GM23338 (cell line): ENCODE measurements at regions not wholly inside any gene's neighbourhood (a gene's known extent, or its start where the extent isn't known, plus 50 kb on each side); places are given as distances from the start of the nearest gene placed in this dataset.

Experiments
- ATAC-seq: fragments of 200-7000 bp; cut with Tn5 transposase; 3 replicates; pipeline ENCODE4 v1.9.1; 2020
- DNase-seq: peaks from one replicate; pipeline ENCODE4 v3.0.0-alpha.2; 2015; ENCODE audit warnings: low spot score
- H2AFZ ChIP-seq: fragments of 200-600 bp; sonication (generic); 2 replicates; pipeline ENCODE4 v1.8.0; 2016; ENCODE audit warnings: antibody characterized with exemption, mild to moderate bottlenecking, moderate library complexity
- H3F3A ChIP-seq: fragments of 200-600 bp; sonication (generic); replicated peaks from 2 replicates; pipeline ENCODE4 v1.8.0; 2017; ENCODE audit warnings: antibody characterized with exemption, mixed run types, low read depth
- H3K27ac ChIP-seq: fragments of 200-600 bp; sonication (generic); 2 replicates; pipeline ENCODE4 v1.6.1; 2016; ENCODE audit warnings: low read depth
- H3K27me3 ChIP-seq: fragments of 200-600 bp; sonication (generic); 2 replicates; pipeline ENCODE4 v1.8.0; 2016; ENCODE audit warnings: mild to moderate bottlenecking, mixed run types, moderate library complexity; ENCODE audit not compliant: insufficient read depth
- H3K36me3 ChIP-seq: fragments of 200-600 bp; sonication (generic); 2 replicates; pipeline ENCODE4 v1.8.0; 2016; ENCODE audit warnings: mild to moderate bottlenecking; ENCODE audit not compliant: insufficient read depth
- H3K4me1 ChIP-seq: fragments of 200-600 bp; sonication (generic); 2 replicates; pipeline ENCODE4 v1.8.0; 2016; ENCODE audit warnings: mild to moderate bottlenecking, moderate library complexity; ENCODE audit not compliant: insufficient read depth
- H3K4me2 ChIP-seq: fragments of 200-600 bp; sonication (generic); 2 replicates; pipeline ENCODE4 v1.7.1; 2017; ENCODE audit warnings: mixed run types
- H3K4me3 ChIP-seq: fragments of 200-600 bp; sonication (generic); 2 replicates; pipeline ENCODE4 v1.6.1; 2016; ENCODE audit warnings: mixed run types
- H3K79me2 ChIP-seq: fragments of 200-600 bp; sonication (generic); replicated peaks from 2 replicates; pipeline ENCODE4 v1.8.0; 2017; ENCODE audit warnings: mild to moderate bottlenecking; ENCODE audit not compliant: insufficient read depth
- H3K9me2 ChIP-seq: fragments of 200-600 bp; sonication (generic); 2 replicates; pipeline ENCODE4 v1.8.0; 2017; ENCODE audit not compliant: insufficient read depth
- H4K20me1 ChIP-seq: fragments of 200-600 bp; sonication (generic); replicated peaks from 2 replicates; pipeline ENCODE4 v1.8.0; 2017; ENCODE audit warnings: mild to moderate bottlenecking; ENCODE audit not compliant: insufficient read depth
- H3K27ac Mint-ChIP-seq: 2 replicates; pipeline ENCODE4 v1.8.0; 2020; ENCODE audit warnings: inconsistent platforms, mild to moderate bottlenecking, moderate library complexity, mixed read lengths
- H3K27me3 Mint-ChIP-seq: 3 replicates; pipeline ENCODE4 v1.8.0; 2022; ENCODE audit warnings: low read depth, mild to moderate bottlenecking, moderate library complexity, mixed read lengths, inconsistent platforms; ENCODE audit not compliant: insufficient read depth, poor library complexity
- H3K36me3 Mint-ChIP-seq: 3 replicates; pipeline ENCODE4 v1.8.0; 2021; ENCODE audit warnings: low read depth, mild to moderate bottlenecking, inconsistent platforms, moderate library complexity, mixed read lengths
- H3K4me1 Mint-ChIP-seq: 3 replicates; pipeline ENCODE4 v1.8.0; 2020; ENCODE audit warnings: mild to moderate bottlenecking, inconsistent platforms, mixed read lengths
- H3K4me3 Mint-ChIP-seq: 3 replicates; pipeline ENCODE4 v1.8.0; 2021; ENCODE audit warnings: moderate library complexity, mild to moderate bottlenecking, inconsistent platforms, mixed read lengths
- H3K9me3 Mint-ChIP-seq: 3 replicates; pipeline ENCODE4 v1.8.0; 2020; ENCODE audit warnings: moderate library complexity, mild to moderate bottlenecking, inconsistent platforms, mixed read lengths
- EZH2 ChIP-seq: fragments of 200-600 bp; sonication (generic); IDR thresholded peaks from one replicate; pipeline ENCODE4 v1.8.0; 2017; ENCODE audit warnings: antibody characterized with exemption, mild to moderate bottlenecking, low read depth; ENCODE audit not compliant: unreplicated experiment
- EZH2phosphoT487 ChIP-seq: fragments of 200-600 bp; sonication (generic); IDR thresholded peaks from one replicate; pipeline ENCODE4 v1.8.1; 2018; ENCODE audit warnings: antibody characterized with exemption; ENCODE audit not compliant: unreplicated experiment
- JUNB ChIP-seq: IDR thresholded peaks from one replicate; pipeline ENCODE4 v1.6.1; 2016; ENCODE audit warnings: antibody characterized with exemption; ENCODE audit not compliant: unreplicated experiment
- POLR2AphosphoS5 ChIP-seq: IDR thresholded peaks from 2 replicates; pipeline ENCODE4 v1.6.1; 2016; ENCODE audit warnings: antibody characterized with exemption, low read depth
- STAT1 ChIP-seq: IDR thresholded peaks from one replicate; pipeline ENCODE4 v1.6.1; 2016; ENCODE audit warnings: antibody characterized with exemption; ENCODE audit not compliant: unreplicated experiment
- ZNF114 ChIP-seq: fragments of 250-450 bp; sonication (Bioruptor Pico); IDR thresholded peaks from 2 replicates; pipeline ENCODE4 v1.5.0; 2020; ENCODE audit warnings: mild to moderate bottlenecking, moderate library complexity
- TF ChIP-seq, protein P1 (sequence below): fragments of 250-450 bp; sonication (Bioruptor Pico); IDR thresholded peaks from 2 replicates; pipeline ENCODE4 v1.5.0; 2020; ENCODE audit warnings: mild to moderate bottlenecking, moderate library complexity
- TF ChIP-seq, protein P2 (sequence below), 2 experiments: fragments of 200-600 bp in 1 of 2; sonication (generic) in 1 of 2; conservative IDR thresholded peaks; 2 replicates each; pipeline versions ENCODE4 v1.5.1 to v1.6.1; 2016 to 2017; ENCODE audit warnings: antibody characterized with exemption in 2 of 2, low read depth in 2 of 2, mild to moderate bottlenecking in 2 of 2, moderate library complexity in 1 of 2

DNA sequence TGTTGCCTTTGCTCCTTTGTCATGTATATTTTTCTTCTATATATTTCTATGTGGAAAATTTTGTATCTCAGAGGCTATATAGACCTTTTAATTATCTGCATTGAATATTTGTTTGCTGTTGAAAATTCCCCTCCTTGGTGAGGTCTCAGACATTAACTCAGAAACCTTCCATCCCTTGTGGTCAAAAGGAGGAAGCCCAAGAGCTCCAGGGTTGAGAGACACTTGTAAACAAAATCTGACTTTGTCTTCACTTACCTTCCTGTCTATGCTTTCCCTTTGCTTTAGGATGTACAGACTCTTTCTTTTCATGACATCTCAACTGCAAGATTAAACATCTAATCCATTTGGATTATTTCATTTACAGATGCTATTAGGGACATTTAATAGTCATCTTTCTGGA, 157.5 kb downstream of the PCDH20 start (continued):
- TF ChIP-seq EZH2phosphoT487 (no peak), EZH2 (no peak), ZNF114 (CRISPR knock-in tag) (no peak), JUNB (no peak)
- TF ChIP-seq, protein P1, sequence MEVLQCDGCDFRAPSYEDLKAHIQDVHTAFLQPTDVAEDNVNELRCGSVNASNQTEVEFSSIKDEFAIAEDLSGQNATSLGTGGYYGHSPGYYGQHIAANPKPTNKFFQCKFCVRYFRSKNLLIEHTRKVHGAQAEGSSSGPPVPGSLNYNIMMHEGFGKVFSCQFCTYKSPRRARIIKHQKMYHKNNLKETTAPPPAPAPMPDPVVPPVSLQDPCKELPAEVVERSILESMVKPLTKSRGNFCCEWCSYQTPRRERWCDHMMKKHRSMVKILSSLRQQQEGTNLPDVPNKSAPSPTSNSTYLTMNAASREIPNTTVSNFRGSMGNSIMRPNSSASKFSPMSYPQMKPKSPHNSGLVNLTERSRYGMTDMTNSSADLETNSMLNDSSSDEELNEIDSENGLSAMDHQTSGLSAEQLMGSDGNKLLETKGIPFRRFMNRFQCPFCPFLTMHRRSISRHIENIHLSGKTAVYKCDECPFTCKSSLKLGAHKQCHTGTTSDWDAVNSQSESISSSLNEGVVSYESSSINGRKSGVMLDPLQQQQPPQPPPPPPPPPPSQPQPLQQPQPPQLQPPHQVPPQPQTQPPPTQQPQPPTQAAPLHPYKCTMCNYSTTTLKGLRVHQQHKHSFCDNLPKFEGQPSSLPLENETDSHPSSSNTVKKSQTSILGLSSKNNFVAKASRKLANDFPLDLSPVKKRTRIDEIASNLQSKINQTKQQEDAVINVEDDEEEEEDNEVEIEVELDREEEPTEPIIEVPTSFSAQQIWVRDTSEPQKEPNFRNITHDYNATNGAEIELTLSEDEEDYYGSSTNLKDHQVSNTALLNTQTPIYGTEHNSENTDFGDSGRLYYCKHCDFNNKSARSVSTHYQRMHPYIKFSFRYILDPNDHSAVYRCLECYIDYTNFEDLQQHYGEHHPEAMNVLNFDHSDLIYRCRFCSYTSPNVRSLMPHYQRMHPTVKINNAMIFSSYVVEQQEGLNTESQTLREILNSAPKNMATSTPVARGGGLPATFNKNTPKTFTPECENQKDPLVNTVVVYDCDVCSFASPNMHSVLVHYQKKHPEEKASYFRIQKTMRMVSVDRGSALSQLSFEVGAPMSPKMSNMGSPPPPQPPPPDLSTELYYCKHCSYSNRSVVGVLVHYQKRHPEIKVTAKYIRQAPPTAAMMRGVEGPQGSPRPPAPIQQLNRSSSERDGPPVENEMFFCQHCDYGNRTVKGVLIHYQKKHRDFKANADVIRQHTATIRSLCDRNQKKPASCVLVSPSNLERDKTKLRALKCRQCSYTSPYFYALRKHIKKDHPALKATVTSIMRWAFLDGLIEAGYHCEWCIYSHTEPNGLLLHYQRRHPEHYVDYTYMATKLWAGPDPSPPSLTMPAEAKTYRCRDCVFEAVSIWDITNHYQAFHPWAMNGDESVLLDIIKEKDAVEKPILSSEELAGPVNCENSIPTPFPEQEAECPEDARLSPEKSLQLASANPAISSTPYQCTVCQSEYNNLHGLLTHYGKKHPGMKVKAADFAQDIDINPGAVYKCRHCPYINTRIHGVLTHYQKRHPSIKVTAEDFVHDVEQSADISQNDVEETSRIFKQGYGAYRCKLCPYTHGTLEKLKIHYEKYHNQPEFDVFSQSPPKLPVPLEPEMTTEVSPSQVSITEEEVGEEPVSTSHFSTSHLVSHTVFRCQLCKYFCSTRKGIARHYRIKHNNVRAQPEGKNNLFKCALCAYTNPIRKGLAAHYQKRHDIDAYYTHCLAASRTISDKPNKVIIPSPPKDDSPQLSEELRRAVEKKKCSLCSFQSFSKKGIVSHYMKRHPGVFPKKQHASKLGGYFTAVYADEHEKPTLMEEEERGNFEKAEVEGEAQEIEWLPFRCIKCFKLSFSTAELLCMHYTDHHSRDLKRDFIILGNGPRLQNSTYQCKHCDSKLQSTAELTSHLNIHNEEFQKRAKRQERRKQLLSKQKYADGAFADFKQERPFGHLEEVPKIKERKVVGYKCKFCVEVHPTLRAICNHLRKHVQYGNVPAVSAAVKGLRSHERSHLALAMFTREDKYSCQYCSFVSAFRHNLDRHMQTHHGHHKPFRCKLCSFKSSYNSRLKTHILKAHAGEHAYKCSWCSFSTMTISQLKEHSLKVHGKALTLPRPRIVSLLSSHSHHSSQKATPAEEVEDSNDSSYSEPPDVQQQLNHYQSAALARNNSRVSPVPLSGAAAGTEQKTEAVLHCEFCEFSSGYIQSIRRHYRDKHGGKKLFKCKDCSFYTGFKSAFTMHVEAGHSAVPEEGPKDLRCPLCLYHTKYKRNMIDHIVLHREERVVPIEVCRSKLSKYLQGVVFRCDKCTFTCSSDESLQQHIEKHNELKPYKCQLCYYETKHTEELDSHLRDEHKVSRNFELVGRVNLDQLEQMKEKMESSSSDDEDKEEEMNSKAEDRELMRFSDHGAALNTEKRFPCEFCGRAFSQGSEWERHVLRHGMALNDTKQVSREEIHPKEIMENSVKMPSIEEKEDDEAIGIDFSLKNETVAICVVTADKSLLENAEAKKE (CRISPR knock-in tag), result no peak

DNA sequence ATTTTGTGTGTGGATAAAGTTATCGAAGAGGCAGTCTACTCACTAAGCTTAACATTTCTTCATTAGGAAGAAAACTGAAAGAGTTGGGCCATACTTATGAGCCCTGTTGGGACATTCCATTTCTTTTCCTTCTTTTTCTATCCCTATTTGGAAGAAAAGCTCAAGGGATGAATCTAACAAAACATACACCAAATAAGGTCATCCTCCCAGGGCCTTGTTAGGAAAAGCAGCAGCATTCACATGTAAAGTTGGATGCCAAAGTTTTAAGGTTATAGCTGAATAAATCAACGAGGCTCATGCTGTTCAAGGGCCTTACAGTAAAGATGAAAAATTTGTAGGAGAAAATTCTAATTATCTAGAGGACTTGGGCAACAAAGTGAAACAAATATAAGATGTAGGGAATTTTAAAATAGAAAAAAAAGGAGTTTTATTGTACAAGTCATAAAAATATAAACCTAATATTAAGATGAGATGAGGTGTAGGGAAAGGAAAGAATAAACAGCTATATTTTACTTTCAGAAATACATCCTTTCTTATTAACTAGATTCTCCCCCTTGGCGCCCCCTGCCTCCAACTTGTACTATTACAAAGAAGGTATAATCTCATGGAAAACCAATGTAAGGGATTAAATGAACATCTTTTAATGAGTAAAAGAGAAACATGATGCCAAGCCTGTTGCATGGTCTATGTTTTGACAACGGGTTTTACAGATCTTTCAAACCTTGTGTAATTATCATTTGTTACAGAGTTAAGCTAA, 160.4 kb downstream of the PCDH20 start:
- TF ChIP-seq POLR2AphosphoS5, result no peak
- no peak for TF ChIP-seq STAT1
- no peak for TF ChIP-seq ZNF114 (CRISPR knock-in tag)
- TF ChIP-seq, protein P2, sequence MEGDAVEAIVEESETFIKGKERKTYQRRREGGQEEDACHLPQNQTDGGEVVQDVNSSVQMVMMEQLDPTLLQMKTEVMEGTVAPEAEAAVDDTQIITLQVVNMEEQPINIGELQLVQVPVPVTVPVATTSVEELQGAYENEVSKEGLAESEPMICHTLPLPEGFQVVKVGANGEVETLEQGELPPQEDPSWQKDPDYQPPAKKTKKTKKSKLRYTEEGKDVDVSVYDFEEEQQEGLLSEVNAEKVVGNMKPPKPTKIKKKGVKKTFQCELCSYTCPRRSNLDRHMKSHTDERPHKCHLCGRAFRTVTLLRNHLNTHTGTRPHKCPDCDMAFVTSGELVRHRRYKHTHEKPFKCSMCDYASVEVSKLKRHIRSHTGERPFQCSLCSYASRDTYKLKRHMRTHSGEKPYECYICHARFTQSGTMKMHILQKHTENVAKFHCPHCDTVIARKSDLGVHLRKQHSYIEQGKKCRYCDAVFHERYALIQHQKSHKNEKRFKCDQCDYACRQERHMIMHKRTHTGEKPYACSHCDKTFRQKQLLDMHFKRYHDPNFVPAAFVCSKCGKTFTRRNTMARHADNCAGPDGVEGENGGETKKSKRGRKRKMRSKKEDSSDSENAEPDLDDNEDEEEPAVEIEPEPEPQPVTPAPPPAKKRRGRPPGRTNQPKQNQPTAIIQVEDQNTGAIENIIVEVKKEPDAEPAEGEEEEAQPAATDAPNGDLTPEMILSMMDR (conservative IDR thresholded peaks at IDR 0.05; ENCODE audit: low read depth in 2 of 2), result peak; percentile 51 to 74; a peak in 3 of 4 replicates
- Mint-ChIP-seq H3K9me3 (no peaks in the 10 kb centered on the region), H3K27ac (peak overlapping the region; percentile 74), H3K4me1 (peaks cover 10% of the 10 kb centered on the region; the same call in 2 of the 3 replicates), H3K36me3 (no peaks in the 10 kb centered on the region; the same call in 2 of the 3 replicates), H3K4me3 (no peak overlapping the region), H3K27me3 (no peaks in the 10 kb centered on the region)
- Histone ChIP-seq H3K27me3 (no peaks in the 10 kb centered on the region), H3K79me2 (no peaks in the 10 kb centered on the region), H3K27ac (peak overlapping the region; percentile 2; the same call in 1 of the 2 replicates), H3F3A (no peaks in the 10 kb centered on the region), H3K4me3 (no peak overlapping the region), H3K4me1 (no peaks in the 10 kb centered on the region), H3K4me2 (no peak overlapping the region), H2AFZ (no peak overlapping the region), H4K20me1 (no peaks in the 10 kb centered on the region), H3K36me3 (no peaks in the 10 kb centered on the region), H3K9me2 (peaks cover 6% of the 10 kb centered on the region; the same call in 1 of the 2 replicates)
- DNase-seq (peak; percentile 78), ATAC-seq (peak; percentile 74)
